Endothelial cell of hepatic sinusoid (primary cell): ENCODE measurements at regions not wholly inside any gene's neighbourhood (a gene's known extent, or its start where the extent isn't known, plus 50 kb on each side); places are given as distances from the start of the nearest gene placed in this dataset.
"Not testable (repeated sequence)": the region's sequence is repeated elsewhere in the genome, so short reads cannot be mapped to it uniquely, and the experiment has no call there.

ENCODE experiments used
- in situ Hi-C: cut with HindIII; loops from 2 replicates; pipeline ENCODE4 v1.10.0; 2017; ENCODE audit warnings: low sequenced_read_pairs

DNA sequence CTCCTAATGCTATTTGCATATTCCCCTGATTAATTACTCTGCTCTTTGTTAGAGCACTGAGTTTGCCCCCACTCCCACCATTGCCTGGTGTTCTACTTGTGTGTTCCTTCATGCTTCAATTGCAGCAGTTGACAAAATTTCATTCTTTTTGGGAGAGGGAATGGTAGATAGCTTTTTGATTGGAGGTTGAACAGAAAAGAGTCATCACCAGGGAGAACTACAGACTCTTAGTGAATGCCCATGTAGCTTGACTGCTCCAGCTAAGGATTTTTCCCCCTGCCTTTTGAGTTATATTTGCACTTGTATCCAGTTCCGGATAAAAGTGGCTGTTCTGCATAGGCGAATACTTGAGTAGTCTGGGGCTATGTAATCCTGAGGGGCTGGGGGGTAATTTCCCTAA lies 183.9 kb downstream of the ETNK1 start:
- in situ Hi-C loops, result no loop called here

DNA sequence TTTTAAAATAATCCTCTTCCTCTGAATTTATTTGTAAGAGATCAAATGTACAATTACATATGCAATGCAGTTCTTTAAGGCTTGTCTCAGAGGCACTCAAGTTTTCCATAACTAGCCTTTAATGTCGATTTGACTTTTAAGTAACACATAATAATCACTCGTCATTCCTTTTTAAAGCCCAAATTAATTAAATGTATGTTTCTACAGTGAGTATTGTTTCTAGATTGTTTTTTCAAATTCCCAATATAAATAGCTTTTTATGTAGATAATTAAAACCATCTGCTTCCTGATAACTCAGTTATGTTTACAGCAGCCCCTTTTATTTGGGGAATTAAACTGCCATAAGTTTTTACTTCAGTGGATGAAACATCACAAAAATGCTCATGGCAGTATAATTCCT lies 185.1 kb downstream of the ETNK1 start:
- in situ Hi-C loops, result no loop called here

DNA sequence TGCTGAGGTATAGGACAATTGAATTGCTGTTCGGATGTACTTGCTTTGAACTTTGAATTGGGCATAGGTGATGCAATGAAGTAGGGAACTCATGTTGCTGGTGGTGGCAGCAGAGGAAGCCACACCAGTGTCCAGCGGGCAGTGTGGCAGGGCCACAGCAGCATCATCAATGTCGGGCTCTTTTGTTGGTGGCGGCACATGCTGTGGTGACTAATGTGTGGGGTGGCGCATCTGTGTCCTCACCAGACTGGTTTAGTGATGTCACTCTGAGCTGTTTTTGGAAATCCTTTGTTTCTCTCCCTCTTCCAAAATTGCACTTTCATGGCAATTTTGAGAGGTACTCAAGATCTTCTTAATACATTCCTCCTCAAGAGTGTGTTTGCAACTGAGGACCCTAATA lies 187.6 kb downstream of the ETNK1 start:
- in situ Hi-C loops, result no loop called here

DNA sequence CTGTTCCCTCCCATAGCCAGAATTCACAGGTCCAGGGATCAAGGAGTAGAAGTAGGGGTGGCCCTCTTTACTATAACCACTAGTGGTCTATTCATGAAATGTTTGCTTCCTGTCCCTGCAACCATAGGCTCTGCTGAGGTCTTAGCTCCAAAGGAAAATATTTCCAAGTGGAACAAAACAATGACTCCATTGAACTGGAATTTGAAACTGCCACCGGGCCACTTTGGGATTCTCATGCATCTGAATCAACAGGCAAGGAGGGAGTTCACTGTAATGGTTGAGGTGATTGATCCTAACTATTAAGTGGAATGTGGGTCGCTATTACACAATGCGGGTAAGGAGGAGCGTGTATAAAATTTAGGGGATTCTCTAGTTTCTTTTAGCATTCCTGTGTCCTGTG lies 197.0 kb downstream of the ETNK1 start:
- in situ Hi-C loops, result no loop called here

DNA sequence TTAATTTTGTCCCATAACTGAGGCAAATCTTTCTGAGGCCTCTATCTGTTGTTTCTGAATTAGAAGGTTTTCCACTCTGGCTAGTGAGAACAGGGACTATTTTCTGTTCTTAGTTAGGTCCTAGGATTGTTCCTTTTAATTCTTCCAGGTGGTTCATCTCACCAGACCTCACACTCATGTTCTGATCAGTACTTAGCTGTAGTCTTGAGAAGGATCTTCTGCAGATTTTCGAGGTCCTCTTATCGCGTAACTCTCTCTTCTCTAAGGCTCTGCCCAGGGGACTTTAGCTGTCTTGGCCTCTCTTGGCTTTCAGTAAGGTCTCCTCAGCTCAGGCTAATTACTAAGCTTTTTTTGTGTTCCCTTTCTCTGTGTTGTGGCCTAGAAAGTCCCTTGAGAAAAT lies 201.1 kb downstream of the ETNK1 start:
- in situ Hi-C loops, result no loop called here

DNA sequence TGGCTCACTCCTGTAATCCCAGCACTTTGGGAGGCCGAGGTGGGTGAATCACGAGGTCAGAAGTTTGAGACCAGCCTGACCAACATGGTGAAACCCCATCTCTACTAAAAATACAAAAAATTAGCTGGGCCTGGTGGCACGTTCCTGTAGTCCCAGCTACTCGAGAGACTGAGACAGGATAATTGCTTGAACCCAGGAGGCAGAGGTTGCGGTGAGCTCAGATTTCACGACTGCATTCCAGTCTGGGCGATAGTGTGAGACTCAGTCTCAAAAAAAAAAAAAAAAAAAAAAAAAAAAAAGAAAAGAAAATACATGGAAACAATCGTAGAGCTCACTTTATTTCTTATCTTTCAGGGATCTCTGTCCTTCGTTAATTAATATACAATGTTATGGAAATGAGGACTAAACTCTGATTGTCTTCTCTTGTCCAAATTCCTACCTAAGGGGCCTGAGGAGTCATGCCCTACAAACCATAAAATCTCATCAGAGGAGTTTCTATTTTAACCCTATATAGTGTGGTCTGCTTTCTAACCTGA lies 201.5 kb downstream of the ETNK1 start:
- in situ Hi-C loops, result not testable (repeated sequence)

DNA sequence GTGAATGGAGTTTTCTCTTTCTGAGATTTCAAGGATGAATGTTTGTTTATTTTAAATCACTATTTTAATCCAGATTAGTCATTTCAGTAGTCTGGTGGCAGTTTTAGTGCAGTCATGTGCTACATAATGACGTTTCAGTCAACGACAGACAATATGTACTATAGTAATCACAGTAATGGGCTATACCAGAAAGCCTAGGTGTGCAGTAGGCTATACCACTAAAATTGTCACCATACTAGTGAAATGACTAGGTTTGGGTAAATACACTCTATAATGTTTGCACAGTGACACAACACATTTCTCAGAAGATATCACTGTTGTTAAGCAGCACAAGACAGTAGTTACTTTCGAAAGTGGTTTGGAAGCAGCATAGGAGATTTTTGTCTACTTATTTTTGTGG lies 203.1 kb downstream of the ETNK1 start:
- in situ Hi-C loops, result no loop called here

DNA sequence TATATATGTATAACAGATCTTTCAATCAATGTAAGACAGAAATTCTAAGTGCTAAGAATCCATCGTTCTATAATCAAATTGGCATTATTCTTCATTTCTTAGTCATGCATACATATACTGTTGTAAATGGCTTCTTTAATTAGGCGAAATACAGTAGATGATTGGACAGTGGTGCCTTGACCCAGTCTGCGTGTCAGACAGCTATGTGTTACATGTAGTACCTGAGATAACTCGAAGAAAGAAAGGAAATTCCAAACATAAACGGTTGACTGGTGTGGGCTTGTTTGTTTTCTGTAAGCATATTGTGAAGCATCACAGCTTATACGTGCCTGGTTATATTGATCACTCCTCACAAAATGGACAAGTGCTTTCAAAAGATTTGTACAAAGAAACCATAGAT lies 210.5 kb downstream of the ETNK1 start:
- in situ Hi-C loops, result no loop called here

DNA sequence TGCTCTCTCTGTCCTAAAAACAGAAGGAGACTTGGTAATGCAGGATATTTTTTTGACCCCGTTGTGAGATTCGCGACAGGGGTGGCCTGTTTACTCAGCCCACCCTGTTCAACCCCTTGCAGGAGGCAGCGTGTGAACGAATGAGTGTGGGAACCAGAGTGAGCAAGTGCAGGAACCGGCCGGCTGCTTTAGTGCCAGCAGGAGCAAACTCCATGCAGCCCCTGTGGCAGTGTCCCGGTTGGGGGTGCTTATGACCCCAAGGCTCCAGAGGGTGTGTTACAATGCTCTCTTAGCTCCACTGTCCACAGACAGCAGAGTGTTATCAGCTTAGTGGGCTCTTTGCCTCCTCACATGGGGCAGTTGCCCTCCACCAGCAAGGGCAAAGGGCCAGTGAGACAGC lies 225.2 kb downstream of the ETNK1 start:
- in situ Hi-C loops, result no loop called here

DNA sequence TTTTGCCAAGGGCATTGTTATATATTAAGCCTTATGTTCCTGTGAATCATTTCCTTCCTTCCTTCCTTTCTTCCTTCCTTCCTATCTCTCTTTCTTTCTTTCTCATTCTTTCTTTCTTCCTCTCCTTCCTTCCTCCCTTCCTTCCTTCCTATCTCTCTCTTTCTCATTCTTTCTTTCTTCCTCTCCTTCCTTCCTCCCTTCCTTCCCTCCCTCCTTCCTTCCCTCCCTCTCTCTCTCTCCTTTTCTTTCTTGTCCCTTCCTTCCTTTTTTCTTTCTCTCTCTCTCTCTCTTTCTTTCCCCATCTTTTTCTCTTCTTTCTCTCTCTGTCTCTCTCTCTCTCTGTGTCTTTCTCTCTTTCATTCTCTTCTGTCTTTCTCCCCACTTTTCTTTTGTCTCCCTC lies 226.6 kb downstream of the ETNK1 start:
- in situ Hi-C loops, result no loop called here

DNA sequence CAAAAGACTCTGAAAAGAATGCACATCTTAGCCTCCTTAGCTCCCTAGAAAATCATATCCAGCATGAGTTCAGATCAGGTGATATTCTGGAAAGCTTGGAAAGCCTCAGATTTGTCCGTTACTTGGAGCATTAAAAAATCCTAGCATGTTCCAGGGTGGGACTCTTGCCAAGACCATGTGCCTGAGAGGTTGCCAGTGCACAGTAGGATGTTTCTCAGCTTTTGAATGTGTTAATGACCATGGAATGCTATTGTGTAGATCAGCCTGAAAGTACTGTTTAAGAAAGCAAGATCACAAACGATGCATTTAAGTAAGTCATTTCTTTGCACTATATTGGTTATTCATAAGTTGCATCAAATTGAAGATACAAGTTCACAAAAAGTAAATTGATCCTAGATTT lies 230.5 kb downstream of the ETNK1 start:
- in situ Hi-C loops, result no loop called here

DNA sequence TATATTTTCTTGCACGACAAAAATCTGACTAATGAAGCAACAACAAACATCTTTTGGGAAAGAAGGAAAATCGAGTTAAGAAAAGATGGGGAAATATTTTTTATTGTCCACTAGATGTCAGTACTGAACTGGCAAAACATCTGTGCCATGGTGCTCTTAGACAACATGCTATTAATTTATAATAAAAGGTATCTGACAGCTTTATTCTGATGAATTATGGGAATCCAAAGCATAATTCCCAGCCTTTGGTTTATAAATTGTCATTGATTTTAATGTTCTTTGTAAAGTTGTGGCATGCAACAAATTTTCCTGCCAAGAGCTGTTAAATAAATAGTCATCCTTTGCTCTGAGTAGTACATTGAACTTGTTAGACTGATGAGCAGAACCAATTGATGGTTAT lies 231.2 kb downstream of the ETNK1 start:
- in situ Hi-C loops, result no loop called here

DNA sequence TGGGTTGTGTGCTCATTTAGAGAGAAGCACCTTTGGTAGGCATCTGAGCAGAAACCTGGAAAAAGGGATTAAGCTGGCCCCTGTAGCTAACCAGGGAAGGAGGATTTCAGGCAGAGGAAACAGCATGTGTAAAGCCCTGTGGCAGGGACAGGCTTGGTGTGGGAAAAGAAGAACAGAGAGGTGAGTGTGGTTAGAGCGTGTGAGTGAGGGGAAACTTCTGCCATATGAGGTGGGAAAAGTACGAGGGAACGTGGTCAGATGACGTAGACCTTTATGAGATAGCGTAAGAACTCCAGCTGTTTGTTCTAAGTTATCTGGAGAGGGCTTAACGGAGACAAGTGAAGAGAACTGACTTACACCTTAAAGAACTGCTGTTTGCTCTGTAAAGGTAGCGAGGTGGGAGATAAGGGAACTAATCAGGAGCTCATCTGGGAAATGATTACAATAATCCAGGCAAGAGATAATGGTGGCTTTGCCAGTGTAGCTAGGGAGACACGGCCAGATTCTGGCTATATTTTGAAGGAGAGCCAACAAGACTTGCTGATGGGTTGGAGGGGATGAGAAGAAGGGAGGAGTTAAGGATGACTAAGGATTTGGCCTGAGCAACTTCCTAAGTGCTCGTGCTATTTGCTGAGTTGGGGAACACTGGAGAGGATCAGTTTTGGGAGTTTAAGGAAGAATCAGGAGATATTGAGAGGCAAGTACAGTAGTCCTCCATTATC lies 234.0 kb downstream of the ETNK1 start:
- in situ Hi-C loops, result no loop called here

DNA sequence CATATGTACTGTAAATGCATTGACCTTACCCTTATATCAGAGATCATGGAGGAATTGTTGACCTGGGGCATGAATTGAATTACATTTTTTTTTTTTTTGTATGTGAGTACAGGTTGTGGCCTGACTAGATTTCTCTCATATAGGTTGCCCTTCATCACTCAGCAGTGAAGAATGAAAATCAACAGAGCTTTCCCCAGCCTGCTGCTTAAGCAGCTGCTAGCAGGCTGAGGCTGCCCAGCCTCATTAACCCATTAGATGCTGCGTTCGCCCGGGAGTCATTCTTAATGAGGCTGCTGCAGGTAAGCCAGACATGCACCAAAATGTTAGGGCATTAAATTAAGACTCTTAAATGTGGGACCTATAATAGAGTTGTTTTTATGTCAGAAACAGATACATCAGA lies 236.0 kb downstream of the ETNK1 start:
- in situ Hi-C loops, result no loop called here

DNA sequence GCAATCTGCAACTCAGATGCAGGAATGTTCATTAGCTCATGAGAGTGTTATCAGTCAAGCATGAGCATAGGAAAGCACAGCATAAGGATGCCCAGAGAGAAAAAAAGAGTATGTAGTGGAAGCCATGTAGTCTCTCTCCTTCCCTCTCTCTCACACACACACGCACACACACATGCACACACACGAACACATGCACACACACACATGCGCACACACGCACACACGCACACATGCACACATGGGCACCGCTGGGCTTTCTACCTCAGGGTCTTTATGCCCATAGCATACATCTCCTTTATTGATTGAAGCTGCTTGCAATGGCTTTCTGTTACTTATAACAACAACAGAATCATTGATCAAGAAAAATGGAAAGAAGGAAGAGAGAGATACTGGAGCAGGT lies 240.9 kb downstream of the ETNK1 start:
- in situ Hi-C loops, result no loop called here

DNA sequence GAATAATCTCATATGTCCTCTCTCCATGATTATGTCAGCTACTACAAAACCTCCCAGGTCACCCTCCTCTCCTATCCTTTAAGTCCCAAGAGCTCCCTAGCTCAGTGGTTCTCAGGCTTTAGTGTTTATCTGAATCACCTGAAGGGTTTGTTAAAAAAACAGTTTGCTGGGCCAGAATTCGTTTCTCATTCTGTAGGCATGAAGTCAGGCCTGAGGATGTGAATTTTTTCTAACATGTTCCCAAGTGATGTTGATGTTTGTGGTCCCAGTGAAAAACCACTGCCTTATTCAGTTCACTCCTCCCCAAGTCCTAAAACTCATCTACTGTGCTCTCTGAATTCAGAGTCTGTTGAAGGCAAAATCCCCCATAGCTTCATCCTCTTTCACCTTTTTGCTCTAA lies 241.4 kb downstream of the ETNK1 start:
- in situ Hi-C loops, result no loop called here

DNA sequence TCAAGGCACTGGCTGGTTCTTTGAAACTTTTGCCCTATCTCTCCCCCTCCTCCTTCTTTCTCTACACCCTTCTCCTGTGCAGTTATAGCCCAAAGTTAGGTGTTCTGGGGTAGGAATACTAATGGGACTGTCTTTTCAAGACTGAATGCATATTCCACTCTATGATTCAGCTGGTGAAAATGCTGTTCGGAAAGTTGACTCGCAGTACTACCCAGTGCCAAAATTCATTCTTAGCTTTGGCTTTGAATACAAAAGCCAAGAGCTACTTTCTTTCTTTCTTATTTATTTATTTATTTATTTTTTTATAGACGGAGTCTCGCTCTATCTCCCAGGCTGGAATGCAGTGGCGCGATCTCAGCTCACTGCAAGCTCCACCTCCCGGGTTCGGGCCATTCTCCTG lies 249.2 kb downstream of the ETNK1 start:
- in situ Hi-C loops, result no loop called here

DNA sequence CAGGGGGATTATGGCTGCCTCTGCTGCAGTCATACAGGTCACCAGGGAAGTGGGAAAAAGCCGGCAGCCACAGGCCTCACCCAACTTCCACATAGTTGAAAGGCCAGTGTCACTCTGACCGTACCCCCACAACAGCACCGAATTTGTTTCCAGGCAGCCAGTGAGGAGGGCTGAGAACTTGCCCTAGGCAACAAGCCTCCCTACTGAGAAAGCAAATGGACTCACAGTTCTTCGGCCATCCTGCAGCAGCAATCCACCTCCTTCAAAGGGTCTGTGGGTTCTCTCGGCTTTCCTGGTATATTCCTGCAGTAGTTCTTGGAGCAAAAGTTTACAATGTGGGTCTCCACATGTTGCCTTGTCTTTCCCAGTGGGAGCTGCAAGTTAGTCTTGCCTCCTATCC lies 251.3 kb downstream of the ETNK1 start:
- in situ Hi-C loops, result no loop called here

DNA sequence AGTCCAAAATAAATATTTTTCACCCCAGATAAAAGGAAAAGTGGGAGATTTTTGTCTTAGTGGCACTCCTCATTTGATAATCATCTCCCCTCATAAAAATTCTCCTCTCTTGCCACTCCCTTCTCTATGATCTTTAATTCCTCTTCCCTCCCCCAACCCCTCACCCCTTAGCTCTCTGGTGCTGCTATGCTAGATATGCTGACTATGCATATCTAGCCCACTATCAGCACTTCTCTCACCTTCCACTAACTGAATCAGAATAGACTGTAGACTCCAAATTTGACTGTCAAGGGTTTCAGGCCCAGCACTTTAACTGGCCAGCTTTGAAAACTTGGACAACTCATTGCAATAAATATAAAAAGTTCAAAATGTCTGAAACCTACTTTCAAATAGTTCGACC lies 254.2 kb downstream of the ETNK1 start:
- in situ Hi-C loops, result no loop called here

DNA sequence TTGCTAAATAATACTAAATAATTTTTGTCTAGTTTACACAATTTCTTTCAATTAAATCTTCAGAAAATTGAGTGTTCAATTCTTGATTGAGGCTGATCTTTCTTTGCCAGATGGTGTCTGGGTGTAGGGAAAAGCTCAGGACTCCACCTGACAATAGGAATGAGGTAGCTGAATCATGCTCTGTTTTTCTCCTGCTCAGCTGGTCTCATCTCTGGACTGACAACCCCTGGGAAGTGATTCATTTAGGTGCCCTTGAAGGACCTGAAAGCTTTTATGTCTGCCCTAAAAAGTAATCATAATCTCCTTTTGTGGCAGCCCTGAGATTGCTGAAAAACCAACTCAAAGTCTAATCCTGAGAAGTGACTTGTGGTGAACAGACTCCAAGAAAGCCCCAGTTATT lies 255.4 kb downstream of the ETNK1 start:
- in situ Hi-C loops, result no loop called here

DNA sequence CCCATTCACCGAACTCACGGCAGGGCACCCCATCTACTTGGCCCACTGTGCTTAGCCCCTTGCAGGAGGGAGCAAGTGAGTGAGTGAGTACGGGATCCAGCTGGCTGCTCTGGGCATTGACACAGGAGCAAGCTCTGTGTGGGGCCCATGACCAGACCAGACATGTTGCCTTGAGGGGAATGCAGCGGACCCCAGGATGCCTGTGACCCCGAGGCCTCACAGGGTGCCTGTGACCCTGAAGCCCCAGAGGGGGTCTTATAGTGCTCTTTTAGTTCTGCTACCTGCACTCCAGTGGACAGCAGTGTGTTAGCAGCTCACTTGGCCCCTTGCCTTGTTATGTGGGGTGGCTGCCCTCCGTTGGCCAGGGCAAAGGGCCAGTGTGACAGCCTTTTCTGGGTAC lies 255.8 kb downstream of the ETNK1 start:
- in situ Hi-C loops, result no loop called here

DNA sequence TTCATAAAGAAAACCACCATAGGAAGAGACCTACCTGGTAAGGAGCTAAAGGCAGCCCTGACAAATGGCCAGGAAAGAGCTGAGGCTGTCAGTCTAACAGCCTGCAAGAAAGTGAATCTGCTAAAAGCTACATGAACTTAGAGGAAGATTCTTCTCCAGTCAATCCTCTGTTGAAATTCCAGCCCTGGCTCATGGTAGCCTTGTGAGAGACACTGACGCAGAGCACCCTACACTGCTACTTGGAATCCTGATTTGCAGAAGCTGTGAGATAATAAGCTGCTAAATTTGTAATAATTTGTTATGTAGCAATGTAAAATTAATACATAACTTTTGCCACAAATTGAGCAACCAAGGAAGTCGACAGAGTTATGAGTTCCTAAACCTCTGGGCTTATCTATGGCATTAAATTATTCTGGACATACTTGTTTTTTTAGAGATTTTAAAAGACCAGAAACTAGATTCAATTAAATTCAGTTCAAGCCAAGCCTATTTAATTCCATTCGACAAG lies 257.0 kb downstream of the ETNK1 start:
- in situ Hi-C loops, result no loop called here

DNA sequence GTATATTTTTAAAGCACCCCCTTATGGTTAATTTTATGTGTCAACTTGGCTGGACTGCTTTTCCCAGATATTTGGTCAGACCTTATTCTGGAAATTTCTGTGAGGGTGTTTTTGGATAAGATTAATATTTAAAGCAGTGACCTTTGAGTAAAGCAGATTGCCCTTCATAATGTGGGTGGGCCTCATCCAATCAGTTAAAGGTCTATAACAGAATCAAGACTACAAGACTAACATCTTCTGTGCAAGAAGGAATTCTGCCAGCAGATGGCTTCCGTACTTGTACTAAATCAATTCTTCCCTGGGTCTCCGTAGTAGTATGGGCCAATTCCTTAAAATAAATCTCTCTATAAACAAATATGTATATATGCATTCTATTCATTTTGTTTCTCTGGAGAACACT lies 257.6 kb downstream of the ETNK1 start:
- in situ Hi-C loops, result no loop called here
